GM19238 (cell line): ENCODE measurements at regions not wholly inside any gene's neighbourhood (a gene's known extent, or its start where the extent isn't known, plus 50 kb on each side); places are given as distances from the start of the nearest gene placed in this dataset.

Experiments
- DNase-seq: peaks from one replicate; pipeline ENCODE4 v3.0.0; 2011; ENCODE audit warnings: low spot score; ENCODE audit not compliant: insufficient read length

GRCh38 chr15:92304223-92304975 lies 89.3 kb upstream of the ST8SIA2 start:
- no peak for DNase-seq

GRCh38 chr15:92305343-92305742 lies 88.3 kb upstream of the ST8SIA2 start:
- DNase-seq: no peak

- no peak for DNase-seq
These were observed 87.0 kb upstream of the ST8SIA2 start for GRCh38 chr15:92306663-92307062.

GRCh38 chr15:92315144-92315543 lies 78.5 kb upstream of the ST8SIA2 start:
- DNase-seq: no peak

DNA sequence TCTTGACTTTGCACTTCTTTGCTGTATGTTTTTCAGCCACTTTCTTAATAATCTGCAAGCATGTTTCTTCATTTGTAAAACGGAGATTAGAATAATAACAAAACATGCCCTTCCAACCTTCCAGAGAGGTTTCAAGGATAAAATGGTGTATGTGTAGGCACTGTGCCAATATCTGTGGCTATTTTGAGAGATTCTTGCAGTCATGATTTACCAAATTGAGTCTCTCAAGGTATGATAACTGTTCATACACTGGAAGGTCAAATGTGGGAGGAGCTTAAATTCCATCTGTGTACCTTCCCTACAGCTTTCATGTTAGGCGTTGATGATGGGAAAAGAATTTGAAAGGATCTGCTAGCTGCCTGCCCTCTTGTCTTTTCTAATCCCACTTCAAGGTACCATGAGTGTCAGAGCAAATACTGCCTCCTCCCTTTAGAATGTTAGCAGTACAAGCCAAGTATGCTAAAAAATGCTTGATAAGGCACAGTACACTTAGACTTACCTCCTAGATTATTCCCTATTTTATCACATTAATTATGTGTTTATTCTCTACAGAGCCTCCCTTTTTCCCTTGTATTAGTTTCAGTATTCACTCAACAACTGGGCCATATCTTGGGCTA lies 78.0 kb upstream of the ST8SIA2 start:
- no peak for DNase-seq

DNA sequence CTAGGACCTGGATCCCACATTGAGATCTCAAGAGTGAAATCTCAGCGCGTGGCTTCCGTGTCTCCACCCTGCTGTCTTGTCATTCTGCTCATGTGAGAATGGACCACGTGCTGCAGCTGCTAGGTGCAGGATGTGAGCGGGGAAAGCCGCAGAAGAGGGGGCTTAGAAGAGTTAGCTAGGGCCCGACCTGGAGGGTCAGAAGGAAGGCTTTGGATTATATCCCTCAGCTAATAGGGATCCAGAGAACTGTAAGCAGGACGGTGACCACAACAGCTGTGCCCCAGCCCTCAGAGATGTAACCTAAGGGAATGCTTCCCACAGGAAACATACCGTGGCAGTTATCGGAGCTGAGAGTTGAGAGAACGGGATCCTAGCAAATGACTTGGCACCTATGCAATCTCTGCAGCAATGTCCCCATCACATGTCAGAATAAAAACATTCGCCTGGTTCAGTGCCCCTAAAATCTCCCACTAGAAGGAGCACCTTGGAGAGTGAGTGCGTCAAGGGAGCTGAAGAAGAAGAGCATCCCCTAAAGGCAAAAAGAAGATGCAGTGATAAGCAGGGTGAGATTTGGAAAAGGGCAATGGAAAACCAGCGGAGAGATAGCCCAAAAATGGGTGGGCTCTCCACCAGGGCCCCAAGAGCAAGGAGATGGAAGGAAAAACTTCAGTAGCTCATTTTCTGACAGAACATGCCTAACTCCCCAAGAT lies 76.9 kb upstream of the ST8SIA2 start:
- no peak for DNase-seq

DNA sequence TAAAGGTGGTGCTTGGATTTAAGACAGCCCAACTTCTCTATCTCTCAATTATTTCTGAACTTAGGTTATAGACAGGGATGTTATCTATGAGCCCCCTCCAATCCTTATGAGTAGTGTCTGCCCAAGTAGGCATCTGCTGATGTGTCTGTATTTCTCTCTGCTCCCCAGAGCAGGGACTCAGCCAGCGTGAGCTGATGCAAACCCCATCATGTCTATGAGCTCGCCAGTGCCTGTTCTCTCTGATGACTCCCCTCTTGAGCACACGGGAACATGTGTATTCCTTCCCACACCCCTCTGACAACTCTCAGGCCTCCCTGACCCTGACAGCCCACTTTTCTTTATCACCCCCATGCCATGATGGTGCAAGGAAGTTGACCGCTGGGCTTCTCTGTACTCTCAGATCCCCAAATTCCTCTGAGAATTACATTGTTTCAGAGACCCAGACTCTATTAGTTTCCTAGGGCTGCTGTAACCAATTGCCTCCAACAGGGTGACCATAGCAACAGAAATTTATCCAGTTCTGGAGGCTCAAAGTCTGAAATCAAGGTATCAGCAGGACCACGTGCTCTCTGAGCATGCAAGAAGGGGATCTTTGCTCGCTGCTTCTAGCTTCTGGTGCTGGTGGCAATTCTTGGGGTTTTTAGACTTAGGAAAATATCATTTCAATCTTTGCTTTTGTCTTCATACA lies 73.5 kb upstream of the ST8SIA2 start:
- DNase-seq: no peak

DNA sequence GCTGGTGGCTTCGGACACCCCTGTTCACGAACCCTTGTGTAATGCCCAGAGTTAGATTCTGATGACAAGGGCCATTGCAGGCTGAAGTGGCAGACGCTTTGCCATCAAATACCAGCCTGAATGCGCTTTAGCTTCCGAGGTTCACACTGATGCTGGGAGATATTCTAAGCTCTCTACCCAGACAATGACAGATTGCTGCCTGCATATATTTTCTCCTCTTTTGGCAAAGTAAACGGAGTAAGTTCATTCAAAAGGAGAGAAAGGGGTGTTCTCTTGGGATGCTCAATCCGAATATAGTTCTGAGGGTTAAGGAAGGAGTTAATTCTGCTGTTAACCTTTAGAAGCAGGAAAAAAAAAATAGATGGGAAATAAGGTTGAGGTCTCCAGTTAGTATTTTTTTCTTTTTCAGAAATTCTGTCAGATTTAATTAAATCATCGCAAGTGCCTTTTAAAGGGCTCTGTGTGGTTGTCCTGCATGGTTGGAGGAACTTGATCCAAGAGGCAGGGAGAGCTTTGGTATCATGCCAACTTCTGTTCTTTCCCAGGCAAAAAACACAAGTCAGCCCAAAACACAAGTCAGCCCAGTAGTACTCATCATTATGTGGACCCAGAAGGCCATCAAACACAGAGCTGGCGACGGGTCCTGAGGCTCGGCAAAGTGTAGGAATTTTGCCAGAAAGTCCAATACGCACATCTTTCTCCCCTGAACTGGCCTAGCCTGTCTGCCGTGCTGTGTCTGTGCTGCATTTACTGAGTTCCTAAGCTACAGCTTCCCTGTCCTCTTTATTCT lies 70.9 kb upstream of the ST8SIA2 start:
- no peak for DNase-seq

DNA sequence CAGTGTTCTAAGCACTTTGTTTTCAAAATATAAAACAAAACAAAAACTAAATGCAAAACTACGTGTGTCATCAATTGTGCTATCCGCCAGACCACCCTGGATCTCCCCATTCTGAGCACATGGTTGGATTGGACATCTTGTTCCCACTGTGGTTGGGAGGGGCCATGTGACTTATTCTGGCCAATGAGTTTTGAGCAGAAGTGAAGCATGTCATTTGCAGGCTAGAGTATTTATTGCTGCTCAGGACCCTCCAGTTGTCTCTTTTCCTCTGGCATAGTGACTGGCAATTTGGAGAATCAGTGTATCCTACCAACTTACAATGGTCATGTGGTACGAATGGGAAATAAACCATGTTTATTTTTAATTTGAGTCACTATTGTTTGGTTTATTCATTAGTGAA lies 70.2 kb upstream of the ST8SIA2 start:
- no peak for DNase-seq

- no peak for DNase-seq
These were observed 69.3 kb upstream of the ST8SIA2 start for GRCh38 chr15:92324101-92324963.

DNA sequence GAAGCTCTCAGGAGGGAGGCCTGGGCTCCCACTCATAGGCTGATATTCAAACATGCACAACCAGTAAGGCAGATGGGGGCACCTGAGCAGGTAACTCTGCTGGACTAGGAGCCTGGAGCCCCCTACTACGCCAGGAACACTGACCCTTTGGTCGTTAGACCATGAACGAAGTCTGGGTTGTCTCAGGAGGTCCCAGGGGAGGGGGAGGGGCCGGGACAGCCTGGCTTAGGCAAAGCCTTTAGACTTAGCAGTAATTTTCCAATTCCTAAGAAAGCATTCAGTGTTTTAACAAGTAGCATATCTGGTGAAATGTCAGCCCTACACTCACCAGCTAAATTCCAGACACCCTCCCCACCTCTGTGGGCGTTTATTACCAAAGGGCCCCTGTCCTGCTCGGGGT lies 67.4 kb upstream of the ST8SIA2 start:
- DNase-seq: no peak

GRCh38 chr15:92327033-92327432 lies 66.6 kb upstream of the ST8SIA2 start:
- DNase-seq: no peak

DNA sequence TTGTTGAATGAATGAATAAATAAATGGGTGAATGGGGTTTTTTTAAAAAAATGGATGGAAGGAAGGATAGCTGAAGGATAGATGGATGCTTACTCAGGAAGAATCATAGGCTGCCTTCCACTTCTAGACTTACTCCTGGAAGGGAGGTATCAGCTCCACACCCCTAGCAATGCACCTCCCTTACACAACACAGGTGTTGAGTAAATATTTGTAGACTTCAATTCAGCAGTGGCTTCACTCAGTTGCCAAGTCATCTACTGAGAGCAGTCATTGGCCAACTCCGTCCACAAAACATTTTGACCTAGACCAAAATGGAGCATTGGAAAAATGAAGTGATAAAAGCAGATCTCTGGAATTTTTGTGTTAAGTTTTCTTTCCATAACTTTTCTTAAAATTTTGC lies 65.5 kb upstream of the ST8SIA2 start:
- no peak for DNase-seq

DNA sequence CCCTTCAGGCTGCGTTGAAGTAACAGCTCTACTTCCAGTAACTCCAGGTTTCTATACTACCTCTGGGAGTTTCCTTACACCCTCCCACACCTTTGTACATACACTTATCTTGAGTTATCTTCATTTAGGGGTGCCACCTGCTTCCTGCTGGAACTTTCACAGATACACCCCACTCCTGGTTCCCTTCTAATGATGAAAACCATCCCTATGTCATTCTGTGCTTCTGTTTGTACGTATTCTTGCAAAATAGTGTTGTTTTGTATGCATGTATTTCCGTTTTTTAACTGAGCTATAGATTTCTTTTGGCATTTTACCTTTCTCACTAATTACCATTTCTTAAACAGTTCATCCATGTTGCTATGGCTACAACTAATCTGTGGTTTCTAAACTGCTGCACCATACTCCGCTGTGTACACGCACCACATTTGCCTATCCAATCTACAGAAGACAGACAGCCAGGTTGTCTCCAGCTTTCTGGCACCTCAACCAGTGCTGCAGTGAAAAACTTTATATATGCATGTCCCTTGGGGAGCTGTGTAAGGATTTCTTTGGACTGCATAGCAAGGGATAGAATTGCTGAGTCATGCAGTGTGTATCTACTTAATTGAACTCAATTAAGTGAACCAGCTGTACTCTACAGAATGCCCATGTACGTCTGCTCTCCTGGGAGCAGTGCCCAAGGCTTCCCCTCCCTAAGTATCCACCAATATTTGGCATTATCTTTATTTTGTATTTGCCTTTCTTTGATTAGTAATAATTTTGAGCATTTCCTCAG lies 61.4 kb upstream of the ST8SIA2 start:
- no peak for DNase-seq

- DNase-seq: no peak
These were observed 60.0 kb upstream of the ST8SIA2 start for GRCh38 chr15:92333709-92334108.

DNA sequence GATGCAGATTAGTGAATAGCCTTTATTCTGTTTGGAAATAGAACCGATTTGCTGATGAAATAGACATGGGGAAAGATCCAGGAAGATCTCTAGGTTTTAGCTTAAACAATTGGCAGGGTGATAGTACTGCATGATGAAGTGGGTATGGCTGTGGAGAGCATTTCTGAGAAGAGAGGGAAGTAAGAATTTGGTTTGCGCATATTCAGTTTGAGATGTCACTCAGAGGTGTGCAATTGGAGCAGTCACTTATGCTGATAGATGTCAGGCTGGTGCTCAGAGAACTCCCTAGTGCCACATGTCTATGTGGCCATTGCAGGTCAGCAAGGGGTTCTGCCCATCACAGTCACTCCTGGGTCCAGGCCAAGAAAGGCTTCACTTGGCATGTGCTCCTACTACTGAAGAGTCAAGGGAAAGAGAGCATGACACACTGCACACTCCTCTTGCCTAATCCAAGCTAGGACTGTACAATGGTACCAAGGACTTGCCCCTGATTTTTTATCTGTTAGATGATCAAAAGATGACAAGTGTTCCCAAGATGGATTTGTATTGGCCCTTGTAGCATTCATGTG lies 57.2 kb upstream of the ST8SIA2 start:
- no peak for DNase-seq

DNA sequence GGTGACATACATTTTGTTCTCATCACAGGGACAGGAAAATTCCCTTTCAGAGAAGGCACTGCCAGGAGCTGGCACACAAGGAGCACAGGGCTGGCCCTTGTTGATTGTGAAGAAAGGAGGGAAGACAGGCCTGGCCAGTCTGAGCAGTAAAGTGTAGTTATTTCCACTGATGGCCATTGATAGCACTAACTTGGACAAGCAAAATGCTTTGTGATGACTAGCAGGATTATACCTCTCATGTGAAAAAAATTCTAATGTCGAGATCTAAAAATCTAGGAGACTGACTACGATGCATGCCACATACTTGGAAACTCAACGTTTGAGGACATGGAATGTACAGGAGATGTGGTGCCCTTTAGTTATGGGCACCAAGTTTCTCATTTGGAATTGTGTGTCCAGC lies 54.3 kb upstream of the ST8SIA2 start:
- no peak for DNase-seq
